ENCODE measurements at regions not wholly inside any gene's neighbourhood (a gene's known extent, or its start where the extent isn't known, plus 50 kb on each side); places are given as distances from the start of the nearest gene placed in this dataset.

- TF ChIP-seq YY1 (IDR thresholded peaks at IDR 0.05; ENCODE audit: low read depth, low read length), result no peak
- TF ChIP-seq CTCF (IDR thresholded peaks at IDR 0.05 in 2 of 3, conservative IDR thresholded peaks at IDR 0.05 in 1 of 3; ENCODE audit: control insufficient read depth in 2 of 3, extremely low read depth in 1 of 3, insufficient read depth in 1 of 3, low read depth in 3 of 3, low read length in 3 of 3), result no peak
- TF ChIP-seq CREM (IDR thresholded peaks at IDR 0.05; ENCODE audit: low read depth), result no peak
- TF ChIP-seq REST (IDR thresholded peaks at IDR 0.05; ENCODE audit: low read depth, low read length), result no peak
- TF ChIP-seq CREB1 (IDR thresholded peaks at IDR 0.05; ENCODE audit: low read depth), result no peak
- no peak for TF ChIP-seq ZBTB33 (IDR thresholded peaks at IDR 0.05)
- no peak for TF ChIP-seq YBX1 (IDR thresholded peaks at IDR 0.05)
- no peak for TF ChIP-seq NBN (IDR thresholded peaks at IDR 0.05)
- no peak for TF ChIP-seq RAD21 (IDR thresholded peaks at IDR 0.05; ENCODE audit: insufficient read depth, low read depth, low read length)
- no peak for TF ChIP-seq PML (IDR thresholded peaks at IDR 0.05; ENCODE audit: low read length)
- TF ChIP-seq POLR2AphosphoS5 (IDR thresholded peaks at IDR 0.05; ENCODE audit: low read length), result no peak
Observed at GRCh38 chr12:125983784-125984500, 918.7 kb downstream of the AACS start.
